Muscle of leg (tissue), 3 donors: ENCODE measurements at regions not wholly inside any gene's neighbourhood (a gene's known extent, or its start where the extent isn't known, plus 50 kb on each side); places are given as distances from the start of the nearest gene placed in this dataset.

Experiments
- DNase-seq: peaks from one replicate; pipeline ENCODE4 v3.0.0; 2013
- H3K27ac ChIP-seq: one replicate; pipeline ENCODE4 v1.5.1; 2013; ENCODE audit warnings: mild to moderate bottlenecking, low read length, control low read depth
- H3K27me3 ChIP-seq: one replicate; pipeline ENCODE4 v1.6.1; 2013; ENCODE audit warnings: low read length; ENCODE audit not compliant: control insufficient read depth, insufficient read depth
- H3K36me3 ChIP-seq: one replicate; pipeline ENCODE4 v1.6.1; 2013; ENCODE audit warnings: low read length; ENCODE audit not compliant: control insufficient read depth, insufficient read depth
- H3K4me1 ChIP-seq: one replicate; pipeline ENCODE4 v1.6.1; 2013; ENCODE audit warnings: low read length; ENCODE audit not compliant: control insufficient read depth, insufficient read depth
- H3K4me3 ChIP-seq: one replicate; pipeline ENCODE4 v1.5.1; 2013; ENCODE audit warnings: low read length, control low read depth
- H3K9me3 ChIP-seq: replicated peaks from 2 replicates; pipeline ENCODE4 v1.6.1; 2013; ENCODE audit warnings: low read depth, low read length; ENCODE audit not compliant: control insufficient read depth
- WGBS: methylation state at CpG from one replicate; pipeline ENCODE4 v1.1.5; 2013; ENCODE audit warnings: missing lambda C conversion rate; ENCODE audit not compliant: insufficient coverage; 5-methylcytosine and 5-hydroxymethylcytosine counted together

DNA sequence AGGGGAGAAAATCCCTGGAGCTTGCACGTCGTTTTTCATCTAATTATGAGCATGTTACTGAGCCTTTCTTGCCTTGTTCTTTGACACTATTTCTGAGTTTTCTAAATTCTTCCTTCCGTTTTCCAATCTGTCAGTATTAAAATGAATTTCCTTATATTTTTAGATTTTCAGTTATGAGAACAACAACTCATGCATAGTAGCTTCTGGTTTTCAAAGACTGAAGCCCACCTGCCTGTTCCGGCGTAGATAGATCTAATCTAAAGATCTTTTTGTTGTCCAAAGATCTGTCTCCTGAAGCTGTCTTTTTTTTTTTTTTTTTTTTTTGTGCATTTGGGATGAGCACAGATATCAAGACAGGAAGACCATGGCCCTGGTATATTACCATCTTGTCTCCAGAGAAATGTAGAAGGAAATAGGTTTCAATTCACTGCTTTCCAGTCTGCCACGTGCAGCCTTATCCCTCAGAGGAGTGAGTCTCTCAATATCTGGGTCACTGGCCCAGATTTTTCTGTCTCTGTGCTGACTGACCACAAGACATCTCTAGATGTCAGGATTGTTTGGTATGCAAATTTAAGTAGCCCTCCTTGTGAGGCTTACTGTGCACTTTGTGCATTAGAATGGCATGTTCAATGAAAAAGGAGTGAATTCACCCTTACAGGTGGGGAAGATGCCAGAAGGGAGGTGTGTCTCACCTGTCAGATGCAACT, 222.3 kb upstream of the TMC3 start:
- 50% methylated on average over 1 of the region's 6 CpGs for WGBS
- no peak for DNase-seq
- Histone ChIP-seq H3K27me3 (no peaks in the 10 kb centered on the region), H3K36me3 (no peaks in the 10 kb centered on the region), H3K4me3 (no peak overlapping the region), H3K4me1 (no peaks in the 10 kb centered on the region), H3K27ac (no peak overlapping the region), H3K9me3 (peaks cover 3% of the 10 kb centered on the region)

GRCh38 chr15:81595752-81596151, 221.7 kb upstream of the TMC3 start:
- no peaks in the 10 kb centered on the region for H3K36me3 ChIP-seq
- no peak overlapping the region for H3K4me3 ChIP-seq
- no peaks in the 10 kb centered on the region for H3K4me1 ChIP-seq
- H3K9me3 ChIP-seq, result peaks cover 2% of the 10 kb centered on the region
- no peak for DNase-seq
- WGBS, result 80% methylated on average over 1 of the region's 1 CpG
- no peaks in the 10 kb centered on the region for H3K27me3 ChIP-seq
- H3K27ac ChIP-seq, result no peak overlapping the region

DNA sequence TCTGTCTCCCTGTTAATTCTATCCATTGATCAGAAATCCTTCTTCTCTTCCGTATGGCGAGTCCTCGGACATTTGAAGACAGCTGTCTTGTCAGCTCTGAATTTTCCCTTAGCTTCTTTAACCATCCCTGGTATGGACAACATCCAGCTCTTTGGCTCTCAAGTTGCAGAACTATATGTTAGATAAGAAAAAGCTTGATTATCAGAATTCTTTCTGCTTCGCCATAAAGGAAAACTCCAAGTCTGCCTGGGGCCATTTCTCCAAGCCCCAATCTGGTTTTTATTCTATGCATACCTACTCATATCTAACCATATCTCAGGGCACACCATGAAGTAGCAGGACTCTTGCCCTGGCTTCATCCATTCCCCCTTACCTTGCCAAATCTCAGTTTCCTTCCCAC, 215.7 kb upstream of the TMC3 start:
- Histone ChIP-seq H3K27me3 (no peaks in the 10 kb centered on the region), H3K4me3 (no peak overlapping the region), H3K27ac (no peak overlapping the region), H3K36me3 (no peaks in the 10 kb centered on the region), H3K9me3 (no peaks in the 10 kb centered on the region), H3K4me1 (no peaks in the 10 kb centered on the region)
- 100% methylated on average over 1 of the region's 4 CpGs for WGBS
- DNase-seq, result no peak

GRCh38 chr15:81575436-81576123, 201.6 kb upstream of the TMC3 start:
- H3K27me3 ChIP-seq, result no peaks in the 10 kb centered on the region
- no peak overlapping the region for H3K4me3 ChIP-seq
- no peaks in the 10 kb centered on the region for H3K36me3 ChIP-seq
- no peaks in the 10 kb centered on the region for H3K9me3 ChIP-seq
- DNase-seq, result peak; percentile 35
- peaks cover 2% of the 10 kb centered on the region for H3K4me1 ChIP-seq
- WGBS, result 51% methylated on average over 6 of the region's 7 CpGs
- H3K27ac ChIP-seq, result no peak overlapping the region

DNA sequence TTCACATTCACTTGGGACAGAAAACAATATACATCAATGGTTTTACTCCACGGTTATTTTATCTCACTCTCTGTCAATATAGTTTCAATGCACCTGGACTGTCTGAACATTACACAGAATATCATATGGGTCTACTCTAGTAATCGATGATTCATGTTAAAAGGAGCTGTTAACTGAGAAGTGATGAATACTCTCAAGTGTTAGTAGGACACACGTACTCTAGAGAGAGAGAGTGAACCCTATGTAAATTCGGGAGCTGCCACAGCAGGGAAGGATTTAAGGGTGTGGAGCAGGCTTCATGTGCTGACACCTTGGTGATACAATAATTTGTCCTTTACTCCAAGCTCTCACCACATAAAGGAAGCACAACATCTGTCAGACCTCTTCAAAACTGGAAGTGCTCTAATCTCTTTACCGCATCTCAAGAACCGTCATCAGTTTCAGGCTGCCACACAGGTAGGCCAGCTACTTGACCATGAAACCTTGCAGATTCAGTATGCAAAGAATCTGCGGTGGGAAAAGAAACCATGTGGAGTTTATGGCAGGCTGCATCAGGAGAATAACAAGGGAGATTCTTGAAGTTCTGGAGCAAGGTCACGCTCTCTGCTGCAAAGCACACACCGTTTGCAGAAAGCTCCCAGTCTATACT, 199.2 kb upstream of the TMC3 start:
- no peak overlapping the region for H3K27ac ChIP-seq
- 83% methylated on average over 3 of the region's 9 CpGs for WGBS
- DNase-seq, result no peak
- peaks cover 2% of the 10 kb centered on the region for H3K4me1 ChIP-seq
- H3K27me3 ChIP-seq, result no peaks in the 10 kb centered on the region
- no peak overlapping the region for H3K4me3 ChIP-seq
- no peaks in the 10 kb centered on the region for H3K9me3 ChIP-seq
- no peaks in the 10 kb centered on the region for H3K36me3 ChIP-seq

DNA sequence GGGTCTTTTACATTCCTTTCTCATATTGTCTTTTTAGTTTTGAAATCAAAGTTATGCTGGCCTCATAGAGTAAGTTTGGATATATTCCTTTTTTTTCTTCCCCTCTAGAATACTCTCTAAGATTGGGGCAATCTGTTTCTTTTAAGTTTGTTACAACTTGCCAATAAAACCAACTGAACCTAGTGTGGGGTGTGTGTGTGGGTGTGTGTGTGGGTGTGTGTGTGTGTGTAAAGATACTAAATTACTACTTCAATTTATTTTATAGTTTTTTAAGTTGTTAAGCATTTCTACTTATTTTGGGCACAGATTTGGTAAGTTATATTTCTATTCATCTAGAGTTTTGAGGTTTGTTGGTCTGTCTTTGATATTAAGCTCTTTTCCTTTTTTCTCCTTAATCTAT, 198.2 kb upstream of the TMC3 start:
- H3K36me3 ChIP-seq, result no peaks in the 10 kb centered on the region
- no peak overlapping the region for H3K27ac ChIP-seq
- no peak overlapping the region for H3K4me3 ChIP-seq
- H3K4me1 ChIP-seq, result peaks cover 2% of the 10 kb centered on the region
- H3K27me3 ChIP-seq, result no peaks in the 10 kb centered on the region
- H3K9me3 ChIP-seq, result no peaks in the 10 kb centered on the region
- no peak for DNase-seq

DNA sequence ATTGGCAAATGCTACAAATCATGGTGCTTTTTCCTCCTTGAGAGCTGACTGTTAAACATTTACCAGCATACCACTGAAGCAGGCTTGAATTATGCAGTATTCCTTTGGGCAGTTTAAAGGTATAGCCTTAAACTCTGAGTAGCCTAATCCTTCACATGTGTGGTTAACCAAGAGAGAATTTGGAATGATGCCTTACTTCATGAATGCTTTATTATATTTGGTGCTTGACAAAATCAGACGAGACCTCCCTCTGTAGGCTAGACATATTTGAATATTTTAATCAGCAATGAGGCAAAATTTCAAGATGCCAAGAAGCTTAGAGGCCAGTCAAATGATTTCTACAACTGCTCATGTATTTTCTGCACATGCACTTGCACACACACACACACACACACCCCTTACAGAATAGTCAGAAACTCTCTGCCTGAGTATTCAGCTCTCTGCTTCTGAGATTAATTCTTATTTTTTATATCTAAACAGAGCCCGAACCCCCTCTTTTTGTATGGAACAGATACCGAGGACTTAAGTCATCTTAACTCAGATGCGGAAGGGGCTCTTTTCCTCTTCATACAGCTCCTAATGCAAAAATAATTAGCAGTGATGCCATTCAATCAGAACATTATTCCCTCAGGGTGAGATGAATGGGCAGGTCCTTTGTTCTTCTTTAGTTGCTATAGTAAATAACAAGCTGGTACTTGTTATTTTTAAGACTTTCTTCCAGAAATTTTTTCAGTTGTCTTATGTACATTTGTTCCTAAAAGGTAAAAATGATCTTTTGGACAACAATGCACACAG, 195.5 kb upstream of the TMC3 start:
- no peak overlapping the region for H3K27ac ChIP-seq
- no peaks in the 10 kb centered on the region for H3K4me1 ChIP-seq
- no peak for DNase-seq
- H3K4me3 ChIP-seq, result no peak overlapping the region
- no peaks in the 10 kb centered on the region for H3K9me3 ChIP-seq
- no peaks in the 10 kb centered on the region for H3K36me3 ChIP-seq
- WGBS, result no CpG with 5 or more reads among the region's 4 CpGs
- H3K27me3 ChIP-seq, result no peaks in the 10 kb centered on the region

DNA sequence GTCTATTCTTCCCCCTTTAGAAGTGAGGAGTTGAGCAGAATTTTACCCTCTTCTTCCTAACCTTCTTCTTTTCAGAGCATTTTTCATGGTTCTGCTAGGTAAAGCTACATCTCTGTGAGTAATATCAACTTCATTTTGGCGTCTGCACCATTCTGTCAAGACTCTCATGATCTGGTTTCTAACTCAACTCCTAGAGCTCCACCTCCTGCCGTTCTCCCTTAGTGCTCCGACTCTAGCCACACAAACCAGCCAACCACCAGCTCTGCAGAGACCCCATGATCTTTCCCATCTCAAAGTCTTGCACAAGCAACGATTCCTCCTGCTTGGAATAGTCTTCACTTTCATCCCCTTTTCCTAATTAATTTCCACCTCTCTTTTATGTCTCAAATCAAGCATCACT, 193.9 kb upstream of the TMC3 start:
- no peak for DNase-seq
- H3K4me3 ChIP-seq, result no peak overlapping the region
- 71% methylated on average over 4 of the region's 4 CpGs for WGBS
- no peak overlapping the region for H3K27ac ChIP-seq
- H3K9me3 ChIP-seq, result no peaks in the 10 kb centered on the region
- no peaks in the 10 kb centered on the region for H3K27me3 ChIP-seq
- H3K36me3 ChIP-seq, result no peaks in the 10 kb centered on the region
- H3K4me1 ChIP-seq, result no peaks in the 10 kb centered on the region

- no CpG with 5 or more reads among the region's 2 CpGs for WGBS
Measured at GRCh38 chr15:81562986-81563385, 189.0 kb upstream of the TMC3 start.

GRCh38 chr15:81560405-81560804, 186.4 kb upstream of the TMC3 start:
- DNase-seq, result peak; percentile 61
- Histone ChIP-seq H3K4me3 (no peak overlapping the region), H3K27me3 (peaks cover 2% of the 10 kb centered on the region), H3K36me3 (no peaks in the 10 kb centered on the region), H3K4me1 (no peaks in the 10 kb centered on the region), H3K27ac (no peak overlapping the region), H3K9me3 (peaks cover 6% of the 10 kb centered on the region)
- no CpG with 5 or more reads among the region's 1 CpG for WGBS

More at GRCh38 chr15:81562986-81563385, 189.0 kb upstream of the TMC3 start:
- Histone ChIP-seq H3K27ac (no peak overlapping the region), H3K9me3 (peaks cover 2% of the 10 kb centered on the region), H3K4me3 (no peak overlapping the region), H3K4me1 (no peaks in the 10 kb centered on the region), H3K36me3 (no peaks in the 10 kb centered on the region), H3K27me3 (peaks cover 2% of the 10 kb centered on the region)
- peak; percentile 41 for DNase-seq
